ENCODE measurements at regions not wholly inside any gene's neighbourhood (a gene's known extent, or its start where the extent isn't known, plus 50 kb on each side); places are given as distances from the start of the nearest gene placed in this dataset.

DNA sequence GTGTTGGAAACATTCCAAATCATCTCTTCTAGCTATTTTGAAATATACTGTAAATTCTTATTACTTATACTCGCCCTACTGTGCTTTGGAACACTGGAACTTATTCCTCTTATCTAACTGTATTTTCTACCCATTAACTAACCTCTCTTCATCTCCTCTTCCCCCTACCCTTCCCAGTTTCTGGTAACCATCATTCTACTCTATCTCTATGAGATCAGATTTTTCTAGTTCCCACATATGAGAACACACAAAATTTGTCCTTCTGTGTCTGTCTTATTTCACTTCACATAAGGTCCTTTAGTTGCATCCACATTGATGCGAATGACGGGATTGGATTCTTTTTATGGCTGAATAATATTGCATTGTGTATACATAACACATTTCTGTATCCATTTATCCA, 1003.8 kb upstream of the INTU start:
- TF ChIP-seq, protein P1, sequence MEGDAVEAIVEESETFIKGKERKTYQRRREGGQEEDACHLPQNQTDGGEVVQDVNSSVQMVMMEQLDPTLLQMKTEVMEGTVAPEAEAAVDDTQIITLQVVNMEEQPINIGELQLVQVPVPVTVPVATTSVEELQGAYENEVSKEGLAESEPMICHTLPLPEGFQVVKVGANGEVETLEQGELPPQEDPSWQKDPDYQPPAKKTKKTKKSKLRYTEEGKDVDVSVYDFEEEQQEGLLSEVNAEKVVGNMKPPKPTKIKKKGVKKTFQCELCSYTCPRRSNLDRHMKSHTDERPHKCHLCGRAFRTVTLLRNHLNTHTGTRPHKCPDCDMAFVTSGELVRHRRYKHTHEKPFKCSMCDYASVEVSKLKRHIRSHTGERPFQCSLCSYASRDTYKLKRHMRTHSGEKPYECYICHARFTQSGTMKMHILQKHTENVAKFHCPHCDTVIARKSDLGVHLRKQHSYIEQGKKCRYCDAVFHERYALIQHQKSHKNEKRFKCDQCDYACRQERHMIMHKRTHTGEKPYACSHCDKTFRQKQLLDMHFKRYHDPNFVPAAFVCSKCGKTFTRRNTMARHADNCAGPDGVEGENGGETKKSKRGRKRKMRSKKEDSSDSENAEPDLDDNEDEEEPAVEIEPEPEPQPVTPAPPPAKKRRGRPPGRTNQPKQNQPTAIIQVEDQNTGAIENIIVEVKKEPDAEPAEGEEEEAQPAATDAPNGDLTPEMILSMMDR (IDR thresholded peaks at IDR 0.05 in 4 of 5, conservative IDR thresholded peaks at IDR 0.05 in 1 of 5): no peak
- TF ChIP-seq POLR2A (IDR thresholded peaks at IDR 0.05): no peak
- H3K9me3 ChIP-seq: no peaks in the 10 kb centered on the region
- in situ Hi-C loops (cut with MboI; ENCODE audit: low sequenced_read_pairs in 4 of 4): loop anchor here in 1 of 4 donors (25.0 kb wide), 1 partner anchor 92 kb away; no protein-coding TSS in a partner anchor

DNA sequence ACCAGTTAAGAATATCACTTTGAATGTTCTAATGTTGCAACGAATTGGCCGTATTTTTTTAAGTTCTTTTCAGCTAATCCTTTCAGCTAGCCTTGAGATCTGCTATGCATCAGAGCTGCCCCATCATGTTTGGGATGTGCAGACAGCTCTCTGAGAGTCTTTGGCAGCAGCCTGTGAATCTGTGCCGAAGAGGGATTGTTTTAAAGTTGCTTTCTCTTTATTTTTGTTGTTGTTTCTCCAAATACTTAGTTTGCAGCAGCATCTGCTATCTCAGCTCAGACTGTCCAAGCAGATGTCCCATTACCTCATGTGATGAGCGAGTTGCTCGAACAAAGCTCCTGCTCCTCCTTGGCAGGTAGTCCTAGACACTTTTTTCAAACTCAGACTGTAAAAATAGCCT, 1002.5 kb upstream of the INTU start:
- no peak overlapping the region for H3K4me3 ChIP-seq
- intact Hi-C loops (cut with DNase I; ENCODE audit: low total_unique reads): no loop called here
- no peaks in the 10 kb centered on the region for H3K36me3 ChIP-seq
- TF ChIP-seq POLR2A (IDR thresholded peaks at IDR 0.05): no peak
- TF ChIP-seq, protein P1 (IDR thresholded peaks at IDR 0.05 in 4 of 5, conservative IDR thresholded peaks at IDR 0.05 in 1 of 5): no peak
- DNase-seq (no peak), ATAC-seq (no peak)
- no peak overlapping the region for H3K27ac ChIP-seq
- no peaks in the 10 kb centered on the region for H3K4me1 ChIP-seq
- in situ Hi-C loops (cut with MboI; ENCODE audit: low sequenced_read_pairs in 4 of 4): loop anchor here in 1 of 4 donors (25.0 kb wide), 1 partner anchor 93 kb away; no protein-coding TSS in a partner anchor
- H3K9me3 ChIP-seq: no peaks in the 10 kb centered on the region
- no peaks in the 10 kb centered on the region for H3K27me3 ChIP-seq

More for the DNA sequence above, 1003.8 kb upstream of the INTU start:
- intact Hi-C loops (cut with DNase I; ENCODE audit: low total_unique reads): no loop called here
- ATAC-seq (no peak), DNase-seq (no peak)
- Histone ChIP-seq H3K36me3 (no peaks in the 10 kb centered on the region), H3K4me1 (no peaks in the 10 kb centered on the region), H3K27me3 (no peaks in the 10 kb centered on the region), H3K27ac (no peak overlapping the region), H3K4me3 (no peak overlapping the region)

DNA sequence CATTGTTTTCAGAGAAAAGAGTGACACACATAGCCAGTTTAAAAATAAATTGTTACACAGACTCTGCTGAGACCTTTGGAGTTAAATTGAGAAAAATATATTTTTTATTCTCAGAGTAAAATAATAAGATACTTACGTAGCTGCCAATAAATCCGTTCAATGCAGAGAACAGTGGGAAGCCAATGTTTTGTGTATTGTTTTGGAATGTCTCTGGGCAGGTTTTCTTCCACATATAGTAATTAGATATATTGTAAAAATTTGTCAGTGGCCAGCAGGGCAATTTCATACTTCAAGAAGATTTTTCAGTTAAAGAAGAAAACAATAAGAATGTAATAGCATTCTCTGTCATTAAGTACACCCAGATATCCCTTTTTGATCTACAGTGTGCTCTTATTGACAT, 999.5 kb upstream of the INTU start:
- Histone ChIP-seq H3K27ac (no peak overlapping the region), H3K9me3 (no peaks in the 10 kb centered on the region), H3K27me3 (no peaks in the 10 kb centered on the region), H3K4me3 (no peak overlapping the region), H3K4me1 (no peaks in the 10 kb centered on the region), H3K36me3 (no peaks in the 10 kb centered on the region)
- intact Hi-C loops (cut with DNase I; ENCODE audit: low total_unique reads) (no loop called here), in situ Hi-C loops (cut with MboI; ENCODE audit: low sequenced_read_pairs in 4 of 4) (loop anchor here in 1 of 4 donors (25.0 kb wide), 1 partner anchor 96 kb away; no protein-coding TSS in a partner anchor)
- DNase-seq (no peak), ATAC-seq (no peak)
- TF ChIP-seq, protein P1 (IDR thresholded peaks at IDR 0.05 in 4 of 5, conservative IDR thresholded peaks at IDR 0.05 in 1 of 5): no peak
- no peak for TF ChIP-seq POLR2A (IDR thresholded peaks at IDR 0.05)

DNA sequence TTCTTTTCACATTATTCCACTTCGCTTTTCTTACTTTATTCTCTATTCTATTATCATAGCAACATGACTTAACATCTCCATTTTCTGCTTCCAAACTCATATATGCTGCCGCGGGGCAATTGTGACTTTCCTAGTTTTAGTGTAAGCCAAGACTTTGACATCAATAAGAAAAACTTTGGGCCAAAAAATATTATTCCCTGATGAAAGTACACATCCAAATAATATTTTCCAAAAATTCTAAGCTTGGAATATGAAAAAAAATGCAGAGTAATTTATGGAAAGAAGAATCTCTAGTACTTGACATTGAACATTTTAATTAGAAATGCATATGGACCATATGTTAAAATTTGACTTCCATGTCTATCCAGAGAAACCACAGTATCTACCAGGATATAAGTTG, 995.1 kb upstream of the INTU start:
- H3K4me3 ChIP-seq: no peak overlapping the region
- no peaks in the 10 kb centered on the region for H3K36me3 ChIP-seq
- H3K27me3 ChIP-seq: no peaks in the 10 kb centered on the region
- H3K27ac ChIP-seq: no peak overlapping the region
- ATAC-seq: no peak
- no peaks in the 10 kb centered on the region for H3K9me3 ChIP-seq
- DNase-seq: no peak
- H3K4me1 ChIP-seq: no peaks in the 10 kb centered on the region
- intact Hi-C loops (cut with DNase I; ENCODE audit: low total_unique reads): no loop called here
- TF ChIP-seq, protein P1 (IDR thresholded peaks at IDR 0.05 in 4 of 5, conservative IDR thresholded peaks at IDR 0.05 in 1 of 5): no peak
- no peak for TF ChIP-seq POLR2A (IDR thresholded peaks at IDR 0.05)
- in situ Hi-C loops (cut with MboI; ENCODE audit: low sequenced_read_pairs in 4 of 4): loop anchor here in 1 of 4 donors (25.0 kb wide), 1 partner anchor 100 kb away; no protein-coding TSS in a partner anchor

DNA sequence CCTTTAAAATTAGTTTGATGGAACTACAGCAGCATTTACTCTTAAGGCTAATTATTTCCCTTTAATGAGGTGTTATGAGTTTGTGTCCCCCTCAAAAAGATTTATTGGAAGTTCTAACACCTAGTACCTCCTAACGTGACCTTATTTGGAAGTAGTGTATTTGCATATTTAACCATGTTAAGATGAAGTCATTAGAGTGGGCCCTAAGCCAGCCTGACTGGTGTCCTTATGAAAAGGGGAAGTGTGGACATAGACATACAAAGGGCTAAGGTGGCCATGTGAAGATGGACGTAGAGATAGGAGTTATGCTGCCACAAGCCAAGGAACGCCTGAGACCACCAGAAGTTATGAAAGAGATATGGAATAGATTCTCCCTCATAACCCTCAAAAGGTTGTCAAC, 985.4 kb upstream of the INTU start:
- in situ Hi-C loops (cut with MboI; ENCODE audit: low sequenced_read_pairs in 4 of 4): loop anchor here in 1 of 4 donors (25.0 kb wide), 1 partner anchor 110 kb away; no protein-coding TSS in a partner anchor

More for the DNA sequence above, 985.4 kb upstream of the INTU start:
- no peaks in the 10 kb centered on the region for H3K4me1 ChIP-seq
- no peak overlapping the region for H3K27ac ChIP-seq
- ATAC-seq (no peak), DNase-seq (no peak)
- intact Hi-C loops (cut with DNase I; ENCODE audit: low total_unique reads): no loop called here
- no peaks in the 10 kb centered on the region for H3K36me3 ChIP-seq
- H3K9me3 ChIP-seq: no peaks in the 10 kb centered on the region
- no peaks in the 10 kb centered on the region for H3K27me3 ChIP-seq
- TF ChIP-seq POLR2A (IDR thresholded peaks at IDR 0.05): no peak
- no peak overlapping the region for H3K4me3 ChIP-seq
